ENCODE measurements at regions not wholly inside any gene's neighbourhood (a gene's known extent, or its start where the extent isn't known, plus 50 kb on each side); places are given as distances from the start of the nearest gene placed in this dataset.

- H3K4me3 ChIP-seq (ENCODE audit: low read depth, low read length): no peak overlapping the region
- no peak for DNase-seq (ENCODE audit: low read depth)
- no peak for TF ChIP-seq CTCF (IDR thresholded peaks at IDR 0.05; ENCODE audit: insufficient read depth, low read depth, low read length)
Measured at GRCh38 chr3:19799887-19800286, 134.1 kb downstream of the EFHB start.

GRCh38 chr3:19799115-19799514, 134.9 kb downstream of the EFHB start:
- DNase-seq (ENCODE audit: low read depth): no peak
- TF ChIP-seq CTCF (IDR thresholded peaks at IDR 0.05; ENCODE audit: insufficient read depth, low read depth, low read length): no peak

GRCh38 chr3:19798324-19798723, 135.7 kb downstream of the EFHB start:
- no peak for DNase-seq (ENCODE audit: low read depth)
- H3K4me3 ChIP-seq (ENCODE audit: low read depth, low read length): no peak overlapping the region
- TF ChIP-seq CTCF (IDR thresholded peaks at IDR 0.05; ENCODE audit: insufficient read depth, low read depth, low read length): no peak

More at GRCh38 chr3:19799115-19799514, 134.9 kb downstream of the EFHB start:
- no peak overlapping the region for H3K4me3 ChIP-seq (ENCODE audit: low read depth, low read length)

GRCh38 chr3:19792388-19792787, 141.6 kb downstream of the EFHB start:
- no peak overlapping the region for H3K4me3 ChIP-seq (ENCODE audit: low read depth, low read length)
- no peak for DNase-seq (ENCODE audit: low read depth)
- TF ChIP-seq CTCF (IDR thresholded peaks at IDR 0.05; ENCODE audit: insufficient read depth, low read depth, low read length): no peak

GRCh38 chr3:19775765-19776164, 158.3 kb downstream of the EFHB start:
- no peak for DNase-seq (ENCODE audit: low read depth)
- no peak overlapping the region for H3K4me3 ChIP-seq (ENCODE audit: low read depth, low read length)
- no peak for TF ChIP-seq CTCF (IDR thresholded peaks at IDR 0.05; ENCODE audit: insufficient read depth, low read depth, low read length)

GRCh38 chr3:19769694-19770093, 164.3 kb downstream of the EFHB start:
- TF ChIP-seq CTCF (IDR thresholded peaks at IDR 0.05; ENCODE audit: insufficient read depth, low read depth, low read length): no peak
- no peak for DNase-seq (ENCODE audit: low read depth)
- no peak overlapping the region for H3K4me3 ChIP-seq (ENCODE audit: low read depth, low read length)

GRCh38 chr3:19765954-19766353, 168.1 kb downstream of the EFHB start:
- no peak for DNase-seq (ENCODE audit: low read depth)
- H3K4me3 ChIP-seq (ENCODE audit: low read depth, low read length): no peak overlapping the region
- TF ChIP-seq CTCF (IDR thresholded peaks at IDR 0.05; ENCODE audit: insufficient read depth, low read depth, low read length): no peak

All from fibroblast of villous mesenchyme (primary cell).